CD14-positive monocyte (primary cell): ENCODE measurements at regions not wholly inside any gene's neighbourhood (a gene's known extent, or its start where the extent isn't known, plus 50 kb on each side); places are given as distances from the start of the nearest gene placed in this dataset.

Experiments used
- DNase-seq, 3 donors: peaks; one replicate each; pipeline ENCODE4 v3.0.0-alpha.2; 2011 to 2022
- H2AFZ ChIP-seq: 2 replicates; pipeline ENCODE4 v1.6.0; 2012; ENCODE audit warnings: mild to moderate bottlenecking, low read depth, low read length, inconsistent platforms; ENCODE audit not compliant: insufficient read depth, poor library complexity, severe bottlenecking
- H3K27ac ChIP-seq, 2 donors: 1 replicate in 1 of 2; 2 replicates in 1 of 2; pipeline ENCODE4 v1.5.1; 2012 to 2013; ENCODE audit warnings: low read length in 2 of 2, control low read depth in 1 of 2, inconsistent platforms in 1 of 2, low read depth in 1 of 2, mild to moderate bottlenecking in 1 of 2
- H3K27me3 ChIP-seq, 2 donors: one replicate each; pipeline versions ENCODE4 v1.6.0 to v1.6.1; 2011 to 2013; ENCODE audit warnings: low read length in 2 of 2; ENCODE audit not compliant: control insufficient read depth in 2 of 2, insufficient read depth in 2 of 2
- H3K36me3 ChIP-seq, 2 donors: replicated peaks in 1 of 2; 1 replicate in 1 of 2; 2 replicates in 1 of 2; pipeline versions ENCODE4 v1.5.1 to v1.6.1; 2012 to 2013; ENCODE audit warnings: low read length in 2 of 2, control low read depth in 1 of 2, inconsistent platforms in 1 of 2, mild to moderate bottlenecking in 1 of 2; ENCODE audit not compliant: insufficient read depth in 2 of 2, control insufficient read depth in 1 of 2
- H3K4me1 ChIP-seq, 2 donors: 1 replicate in 1 of 2; 2 replicates in 1 of 2; pipeline versions ENCODE4 v1.5.1 to v1.6.1; 2012 to 2013; ENCODE audit warnings: low read length in 2 of 2, control low read depth in 1 of 2, inconsistent platforms in 1 of 2, mild to moderate bottlenecking in 1 of 2, moderate library complexity in 1 of 2; ENCODE audit not compliant: insufficient read depth in 2 of 2, control insufficient read depth in 1 of 2
- H3K4me2 ChIP-seq: replicated peaks from 2 replicates; pipeline ENCODE3; 2012; ENCODE audit warnings: low read length, moderate library complexity, mild to moderate bottlenecking; ENCODE audit not compliant: poor library complexity, severe bottlenecking; ENCODE audit errors: extremely low read depth
- H3K4me3 ChIP-seq, 3 experiments: fragments of 200-600 bp in 1 of 3; sonication (generic) in 1 of 3; replicated peaks in 1 of 3; 1 replicate in 2 of 3; 2 replicates in 1 of 3; pipeline ENCODE4 v1.5.1; 2011 to 2013; ENCODE audit warnings: low read length in 3 of 3, mild to moderate bottlenecking in 3 of 3, control low read depth in 2 of 3, low read depth in 2 of 3, inconsistent platforms in 1 of 3, moderate library complexity in 1 of 3
- H3K79me2 ChIP-seq: 2 replicates; pipeline ENCODE4 v1.6.0; 2012; ENCODE audit warnings: mild to moderate bottlenecking, control low read depth, inconsistent platforms, low read length, moderate library complexity; ENCODE audit not compliant: insufficient read depth
- H3K9ac ChIP-seq: 2 replicates; pipeline ENCODE4 v1.6.0; 2017; ENCODE audit warnings: low read length, mild to moderate bottlenecking; ENCODE audit not compliant: insufficient read depth, poor library complexity, severe bottlenecking
- H3K9me3 ChIP-seq, 2 donors: replicated peaks in 1 of 2; 1 replicate in 1 of 2; 2 replicates in 1 of 2; pipeline versions ENCODE4 v1.5.1 to v1.6.1; 2012 to 2013; ENCODE audit warnings: low read length in 2 of 2, control low read depth in 1 of 2; ENCODE audit not compliant: control insufficient read depth in 1 of 2, insufficient read depth in 1 of 2
- H4K20me1 ChIP-seq: 2 replicates; pipeline ENCODE4 v1.6.0; 2012; ENCODE audit warnings: mild to moderate bottlenecking, low read length, control low read depth, moderate library complexity; ENCODE audit not compliant: insufficient read depth
- H3K27ac Mint-ChIP-seq, 7 donors: one replicate each; pipeline ENCODE4 v1.8.0; 2020; ENCODE audit warnings: mild to moderate bottlenecking in 7 of 7, mixed read lengths in 7 of 7, moderate library complexity in 6 of 7, inconsistent platforms in 2 of 7
- H3K27me3 Mint-ChIP-seq, 3 donors: one replicate each; pipeline ENCODE4 v1.8.0; 2021 to 2022; ENCODE audit warnings: low read depth in 3 of 3, mild to moderate bottlenecking in 3 of 3, mixed read lengths in 3 of 3, moderate library complexity in 3 of 3, inconsistent platforms in 1 of 3
- H3K36me3 Mint-ChIP-seq, 2 donors: one replicate each; pipeline ENCODE4 v1.8.0; 2020; ENCODE audit warnings: mixed read lengths in 2 of 2, inconsistent platforms in 1 of 2, mild to moderate bottlenecking in 1 of 2
- H3K4me1 Mint-ChIP-seq: one replicate; pipeline ENCODE4 v1.8.0; 2020; ENCODE audit warnings: mild to moderate bottlenecking, mixed read lengths
- H3K4me3 Mint-ChIP-seq, 2 donors: one replicate each; pipeline ENCODE4 v1.8.0; 2020; ENCODE audit warnings: mild to moderate bottlenecking in 2 of 2, mixed read lengths in 2 of 2, moderate library complexity in 1 of 2
- H3K9me3 Mint-ChIP-seq, 7 donors: one replicate each; pipeline ENCODE4 v1.8.0; 2020 to 2022; ENCODE audit warnings: mixed read lengths in 7 of 7, mild to moderate bottlenecking in 6 of 7, moderate library complexity in 6 of 7, inconsistent platforms in 2 of 7
- CTCF ChIP-seq: fragments of 200-600 bp; IDR thresholded peaks from one replicate; pipeline ENCODE4 v1.8.0; 2022; ENCODE audit warnings: antibody characterized with exemption, mild to moderate bottlenecking
- WGBS: methylation state at CpG from one replicate; pipeline ENCODE4 v1.1.5; 2013; ENCODE audit warnings: missing lambda C conversion rate; ENCODE audit not compliant: insufficient coverage; 5-methylcytosine and 5-hydroxymethylcytosine counted together
- intact Hi-C, 2 donors: fragments of 100-400 bp; cut with micrococcal nuclease; formaldehyde crosslinking; loops; one replicate each; pipeline versions ENCODE4 v1.15.0 to v1.15.1; 2023

DNA sequence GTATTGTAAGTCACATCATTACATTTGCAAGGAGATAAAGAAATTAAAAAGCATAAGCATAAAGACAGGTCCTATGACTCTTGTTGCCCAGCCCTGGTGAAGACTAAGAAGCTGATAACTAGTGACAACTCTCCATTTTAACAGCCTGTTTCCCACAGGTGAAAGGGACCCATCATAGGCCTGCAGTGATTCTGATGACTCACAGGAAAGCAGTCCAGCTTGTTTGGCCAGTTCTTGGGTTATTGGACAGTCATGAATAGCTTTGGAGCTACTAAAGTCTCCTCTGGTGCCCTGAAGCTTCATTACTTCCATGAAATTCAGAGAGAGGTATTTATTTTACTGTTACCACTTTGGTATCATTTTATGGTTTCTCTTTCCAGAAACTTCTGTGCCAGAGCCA, 55.5 kb upstream of the DYRK2 start:
- H3K27ac ChIP-seq: no peak overlapping the region
- peaks cover 0 to 6% (median 0%) of the 10 kb centered on the region in 7 donors for H3K9me3 Mint-ChIP-seq
- H3K79me2 ChIP-seq: no peaks in the 10 kb centered on the region
- no peaks in the 10 kb centered on the region for H4K20me1 ChIP-seq
- peaks cover 11% of the 10 kb centered on the region for H3K4me1 Mint-ChIP-seq
- no peaks in the 10 kb centered on the region for H3K36me3 Mint-ChIP-seq
- H3K4me2 ChIP-seq: no peak overlapping the region
- no peak overlapping the region for H3K4me3 Mint-ChIP-seq
- H3K4me3 ChIP-seq: no peak overlapping the region
- no peak for TF ChIP-seq CTCF
- intact Hi-C loops: no loop called here
- no peaks in the 10 kb centered on the region for H3K27me3 ChIP-seq
- DNase-seq: no peak
- no peak overlapping the region for H2AFZ ChIP-seq
- H3K9ac ChIP-seq: no peak overlapping the region
- no peaks in the 10 kb centered on the region for H3K36me3 ChIP-seq
- peaks cover 0 to 5% of the 10 kb centered on the region in 2 donors for H3K4me1 ChIP-seq
- H3K9me3 ChIP-seq: no peaks in the 10 kb centered on the region
- H3K27me3 Mint-ChIP-seq: peaks cover 1 to 4% (median 1%) of the 10 kb centered on the region in 3 donors
- no peak overlapping the region for H3K27ac Mint-ChIP-seq

DNA sequence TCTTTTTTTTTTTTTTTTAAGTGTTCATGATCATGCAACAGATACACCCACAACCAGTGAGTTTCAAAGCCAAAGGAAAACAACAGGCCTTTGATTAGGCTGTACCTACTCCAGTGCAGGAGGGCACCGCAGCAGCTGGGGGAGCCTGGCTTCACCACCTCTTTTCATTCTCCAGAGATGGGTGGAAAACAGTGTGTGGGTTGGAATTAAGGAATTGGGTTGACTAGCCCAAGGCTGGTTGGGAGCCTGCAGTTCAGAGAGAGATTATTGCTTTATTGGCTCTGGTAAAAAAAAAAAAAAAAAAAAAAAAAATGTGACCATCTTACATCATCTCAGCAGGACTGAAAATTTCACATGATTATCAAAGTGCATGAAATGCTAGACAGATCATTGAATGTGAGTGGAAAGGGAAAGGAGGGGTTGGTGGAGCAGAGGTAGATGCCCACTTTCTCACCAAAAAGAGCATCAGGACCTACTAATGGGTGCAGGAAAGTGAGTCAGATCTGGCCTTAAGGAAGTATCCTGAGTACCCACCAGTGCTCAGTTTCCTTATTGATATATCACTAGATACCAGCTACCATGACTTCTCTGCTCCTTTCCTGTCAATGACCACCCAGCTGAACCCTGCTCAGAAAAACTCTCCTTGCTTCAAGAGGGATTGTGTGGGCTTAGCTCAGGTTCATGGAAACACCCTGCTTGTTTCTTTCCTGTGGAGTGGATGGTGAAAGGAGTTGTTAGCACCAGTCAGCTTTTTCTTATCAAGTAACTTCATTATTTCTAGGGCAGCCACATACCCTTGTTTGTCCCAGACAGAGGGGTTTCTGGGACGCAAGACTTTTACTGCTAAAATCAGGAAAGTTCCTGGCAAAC, 54.8 kb upstream of the DYRK2 start:
- Histone ChIP-seq H2AFZ (no peak overlapping the region), H3K36me3 (no peaks in the 10 kb centered on the region), H3K4me3 (no peak overlapping the region), H4K20me1 (no peaks in the 10 kb centered on the region), H3K9ac (no peak overlapping the region), H3K27me3 (no peaks in the 10 kb centered on the region), H3K79me2 (no peaks in the 10 kb centered on the region), H3K4me2 (no peak overlapping the region), H3K9me3 (no peaks in the 10 kb centered on the region), H3K27ac (no peak overlapping the region), H3K4me1 (peaks cover 0 to 5% of the 10 kb centered on the region in 2 donors)
- intact Hi-C loops: no loop called here
- no peak overlapping the region for H3K4me3 Mint-ChIP-seq
- peaks cover 0 to 9% (median under 1%) of the 10 kb centered on the region in 7 donors for H3K9me3 Mint-ChIP-seq
- WGBS: no CpG with 5 or more reads among the region's 2 CpGs
- H3K27me3 Mint-ChIP-seq: peaks cover 1 to 4% (median 1%) of the 10 kb centered on the region in 3 donors
- no peaks in the 10 kb centered on the region for H3K36me3 Mint-ChIP-seq
- H3K27ac Mint-ChIP-seq: no peak overlapping the region
- H3K4me1 Mint-ChIP-seq: peaks cover 11% of the 10 kb centered on the region
- DNase-seq: no peak
- TF ChIP-seq CTCF: no peak
